ENCODE measurements at regions not wholly inside any gene's neighbourhood (a gene's known extent, or its start where the extent isn't known, plus 50 kb on each side); places are given as distances from the start of the nearest gene placed in this dataset.

DNA sequence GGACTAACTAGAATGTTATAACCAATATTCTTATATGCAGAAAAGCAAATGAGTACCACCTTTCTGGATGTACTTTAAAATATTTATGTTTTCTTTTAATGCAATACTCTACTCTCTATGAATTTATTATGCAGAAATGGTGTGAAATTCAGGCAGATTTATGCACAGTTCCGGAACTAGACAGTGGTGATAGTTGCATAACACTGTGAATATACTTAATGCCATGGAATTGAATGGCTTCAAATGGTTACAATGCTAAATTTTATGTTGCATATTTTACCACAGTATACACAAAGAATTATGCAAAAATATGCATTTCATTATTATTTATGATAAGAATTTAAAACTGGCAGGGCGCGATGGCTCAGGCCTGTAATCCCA is 287.8 kb upstream of the FN1 start:
- no peaks in the 10 kb centered on the region for H3K4me1 ChIP-seq (replicated peaks in 1 of 4; ENCODE audit: control insufficient read depth in 3 of 4, insufficient read depth in 4 of 4, low read length in 3 of 4)
- no peak overlapping the region for H3K27ac ChIP-seq (ENCODE audit: low read depth, low read length)
- H3K23me2 ChIP-seq (ENCODE audit: low read depth, low read length), result no peaks in the 10 kb centered on the region
- POLR2A ChIA-PET (ENCODE audit: partially characterized antibody), result no interaction called here
- H2BK15ac ChIP-seq (ENCODE audit: low read length), result no peak overlapping the region
- CTCF ChIA-PET (ENCODE audit: partially characterized antibody), result interaction anchor here (0.6 kb wide), 1 partner anchor 190 kb away, joined by 4 read pairs; no protein-coding TSS in a partner anchor
- FAIRE-seq, result no peak
- no peak overlapping the region for H4K91ac ChIP-seq (replicated peaks; ENCODE audit: insufficient read length, low read length)
- H3K23ac ChIP-seq (ENCODE audit: insufficient read length), result no peak overlapping the region
- no peak overlapping the region for H3K4ac ChIP-seq (replicated peaks; ENCODE audit: insufficient read length, low read depth, low read length)
- H3K56ac ChIP-seq (replicated peaks; ENCODE audit: insufficient read length, low read depth, low read length), result no peak overlapping the region
- peaks cover 0 to 1% (median 0%) of the 10 kb centered on the region in 4 experiments; a peak in 1 of 7 replicates for H3K27me3 ChIP-seq (replicated peaks in 1 of 4; ENCODE audit: control insufficient read depth in 3 of 4, extremely low read depth in 1 of 4, insufficient read depth in 3 of 4, low read length in 3 of 4)
- H3K9me3 ChIP-seq (ENCODE audit: insufficient read depth in 2 of 2, low read depth in 1 of 2, low read length in 1 of 2), result no peaks in the 10 kb centered on the region
- H3K14ac ChIP-seq (ENCODE audit: insufficient read length), result no peak overlapping the region
- H3K79me2 ChIP-seq (ENCODE audit: control insufficient read depth in 1 of 2, insufficient read depth in 2 of 2, low read length in 2 of 2), result no peaks in the 10 kb centered on the region
- H3K4me3 ChIP-seq (ENCODE audit: extremely low read depth in 1 of 4, insufficient read depth in 2 of 4, low read depth in 3 of 4, low read length in 4 of 4), result no peak overlapping the region
- H3K4me2 ChIP-seq (ENCODE audit: insufficient read depth in 1 of 2, low read depth in 2 of 2, low read length in 2 of 2), result no peak overlapping the region
- H3K36me3 ChIP-seq (ENCODE audit: control insufficient read depth in 2 of 4, insufficient read depth in 4 of 4, low read length in 3 of 4), result no peaks in the 10 kb centered on the region
- no peak for DNase-seq (ENCODE audit: low read depth in 1 of 2, low spot score in 2 of 2)
- no peak overlapping the region for H4K5ac ChIP-seq (ENCODE audit: insufficient read length, low read depth, low read length)
- no peak overlapping the region for H2BK120ac ChIP-seq (replicated peaks; ENCODE audit: low read depth, low read length)
- no peak overlapping the region for H2BK5ac ChIP-seq (ENCODE audit: low read depth, low read length)
- no peak overlapping the region for H2BK12ac ChIP-seq (ENCODE audit: low read depth, low read length)
- no peaks in the 10 kb centered on the region for H4K20me1 ChIP-seq (replicated peaks in 1 of 2; ENCODE audit: control insufficient read depth in 1 of 2, insufficient read depth in 2 of 2, low read length in 2 of 2)
- TF ChIP-seq CREB1 (IDR thresholded peaks at IDR 0.05) (no peak), SRF (IDR thresholded peaks at IDR 0.05; ENCODE audit: low read depth, low read length) (no peak), RNF2 (IDR thresholded peaks at IDR 0.05; ENCODE audit: borderline replicate concordance, low read depth, low read length, missing control alignments, poor library complexity, severe bottlenecking) (no peak), JUN (IDR thresholded peaks at IDR 0.05; ENCODE audit: low read depth, low read length) (no peak), FOSL1 (IDR thresholded peaks at IDR 0.05; ENCODE audit: insufficient read depth, low read depth, low read length) (no peak), CBX5 (IDR thresholded peaks at IDR 0.05; ENCODE audit: low read depth, low read length) (no peak), CHD1 (IDR thresholded peaks at IDR 0.05; ENCODE audit: low read depth, low read length) (no peak), KDM5A (IDR thresholded peaks at IDR 0.05; ENCODE audit: low read length) (no peak), EGR1 (IDR thresholded peaks at IDR 0.05; ENCODE audit: borderline replicate concordance, low read depth, low read length) (no peak), KDM4A (IDR thresholded peaks at IDR 0.05; ENCODE audit: low read depth, low read length, severe bottlenecking) (no peak), SP2 (IDR thresholded peaks at IDR 0.05; ENCODE audit: low read length) (no peak), SP1 (IDR thresholded peaks at IDR 0.05; ENCODE audit: low read depth, low read length) (no peak), POLR2A (IDR thresholded peaks at IDR 0.05; ENCODE audit: control extremely low read depth in 1 of 2, low read depth in 2 of 2, low read length in 2 of 2) (no peak), RAD21 (IDR thresholded peaks at IDR 0.05 in 1 of 2, conservative IDR thresholded peaks at IDR 0.05 in 1 of 2; ENCODE audit: low read depth in 2 of 2, low read length in 2 of 2) (no peak)
- H3K79me1 ChIP-seq (ENCODE audit: low read depth, low read length), result no peaks in the 10 kb centered on the region
- WGBS, 2 experiments (ENCODE audit: extremely low coverage in 1 of 2, insufficient coverage in 1 of 2, insufficient read length in 1 of 2, insufficient replicate concordance in 2 of 2, low coverage in 1 of 2, low lambda C conversion rate in 2 of 2, missing lambda C conversion rate in 1 of 2), result 100% methylated on average over 3 of the region's 3 CpGs; no CpG with 5 or more reads in 1 of the 2 experiments
- no peak overlapping the region for H3K9ac ChIP-seq (replicated peaks in 1 of 4; ENCODE audit: extremely low read depth in 1 of 4, low read depth in 3 of 4, low read length in 3 of 4)
- no peak overlapping the region for H2AFZ ChIP-seq (ENCODE audit: low read length)
- no peak overlapping the region for H4K8ac ChIP-seq (ENCODE audit: extremely low read depth, insufficient read depth, low read length)
- H2AK5ac ChIP-seq (ENCODE audit: low read depth, low read length), result no peak overlapping the region
- H3K18ac ChIP-seq (ENCODE audit: extremely low read depth, low read length), result no peak overlapping the region
- H2BK20ac ChIP-seq (ENCODE audit: low read length), result no peak overlapping the region

Data from H1 (cell line).